ENCODE measurements at regions not wholly inside any gene's neighbourhood (a gene's known extent, or its start where the extent isn't known, plus 50 kb on each side); places are given as distances from the start of the nearest gene placed in this dataset.

GRCh38 chr15:93823971-93824913 is 407.1 kb upstream of the MCTP2 start:
- Histone ChIP-seq H2BK15ac (ENCODE audit: low read length) (no peak overlapping the region), H4K20me1 (replicated peaks in 1 of 2; ENCODE audit: control insufficient read depth in 1 of 2, insufficient read depth in 2 of 2, low read length in 2 of 2) (no peaks in the 10 kb centered on the region), H3K79me1 (ENCODE audit: low read depth, low read length) (no peaks in the 10 kb centered on the region), H3K4me1 (replicated peaks in 1 of 4; ENCODE audit: control insufficient read depth in 3 of 4, insufficient read depth in 4 of 4, low read length in 3 of 4) (peaks cover 0 to 1% (median under 1%) of the 10 kb centered on the region in 4 experiments; a peak in 4 of 7 replicates), H3K27me3 (replicated peaks in 1 of 4; ENCODE audit: control insufficient read depth in 3 of 4, extremely low read depth in 1 of 4, insufficient read depth in 3 of 4, low read length in 3 of 4) (no peaks in the 10 kb centered on the region), H3K56ac (replicated peaks; ENCODE audit: insufficient read length, low read depth, low read length) (no peak overlapping the region), H2AFZ (ENCODE audit: low read length) (no peak overlapping the region), H3K79me2 (ENCODE audit: control insufficient read depth in 1 of 2, insufficient read depth in 2 of 2, low read length in 2 of 2) (no peaks in the 10 kb centered on the region), H3K4me2 (ENCODE audit: insufficient read depth in 1 of 2, low read depth in 2 of 2, low read length in 2 of 2) (no peak overlapping the region), H3K36me3 (ENCODE audit: control insufficient read depth in 2 of 4, insufficient read depth in 4 of 4, low read length in 3 of 4) (no peaks in the 10 kb centered on the region), H4K5ac (ENCODE audit: insufficient read length, low read depth, low read length) (no peak overlapping the region), H2BK12ac (ENCODE audit: low read depth, low read length) (no peak overlapping the region), H3K4ac (replicated peaks; ENCODE audit: insufficient read length, low read depth, low read length) (no peak overlapping the region), H2BK20ac (ENCODE audit: low read length) (no peak overlapping the region), H3K23me2 (ENCODE audit: low read depth, low read length) (no peaks in the 10 kb centered on the region), H4K8ac (ENCODE audit: extremely low read depth, insufficient read depth, low read length) (no peak overlapping the region), H3K18ac (ENCODE audit: extremely low read depth, low read length) (no peak overlapping the region), H2AK5ac (ENCODE audit: low read depth, low read length) (no peak overlapping the region), H3K27ac (ENCODE audit: low read depth, low read length) (no peak overlapping the region), H3K9ac (replicated peaks in 1 of 4; ENCODE audit: extremely low read depth in 1 of 4, low read depth in 3 of 4, low read length in 3 of 4) (no peak overlapping the region), H3K14ac (ENCODE audit: insufficient read length) (no peak overlapping the region), H2BK5ac (ENCODE audit: low read depth, low read length) (no peak overlapping the region), H2BK120ac (replicated peaks; ENCODE audit: low read depth, low read length) (no peak overlapping the region), H3K4me3 (ENCODE audit: extremely low read depth in 1 of 4, insufficient read depth in 2 of 4, low read depth in 3 of 4, low read length in 4 of 4) (no peak overlapping the region), H4K91ac (replicated peaks; ENCODE audit: insufficient read length, low read length) (no peak overlapping the region), H3K9me3 (ENCODE audit: insufficient read depth in 2 of 2, low read depth in 1 of 2, low read length in 1 of 2) (no peaks in the 10 kb centered on the region), H3K23ac (ENCODE audit: insufficient read length) (no peak overlapping the region)
- WGBS, 2 experiments (ENCODE audit: extremely low coverage in 1 of 2, insufficient coverage in 1 of 2, insufficient read length in 1 of 2, insufficient replicate concordance in 2 of 2, low coverage in 1 of 2, low lambda C conversion rate in 2 of 2, missing lambda C conversion rate in 1 of 2) = 95% methylated on average over 9 of the region's 9 CpGs; no CpG with 5 or more reads in 1 of the 2 experiments
- CTCF ChIA-PET (ENCODE audit: partially characterized antibody) = no interaction called here
- POLR2A ChIA-PET (ENCODE audit: partially characterized antibody) = no interaction called here
- DNase-seq (ENCODE audit: low read depth in 1 of 2, low spot score in 2 of 2) (no peak), FAIRE-seq (no peak)
- no peak for TF ChIP-seq SIRT6 (IDR thresholded peaks at IDR 0.05; ENCODE audit: low read length)
- no peak for TF ChIP-seq FOSL1 (IDR thresholded peaks at IDR 0.05; ENCODE audit: insufficient read depth, low read depth, low read length)
- no peak for TF ChIP-seq KDM1A (IDR thresholded peaks at IDR 0.05; ENCODE audit: borderline replicate concordance, low read length)
- TF ChIP-seq EZH2 (IDR thresholded peaks at IDR 0.05; ENCODE audit: low read depth, low read length, severe bottlenecking) = no peak
- TF ChIP-seq EP300 (IDR thresholded peaks at IDR 0.05; ENCODE audit: borderline replicate concordance in 1 of 2, low read depth in 2 of 2, low read length in 2 of 2) = no peak
- no peak for TF ChIP-seq RNF2 (IDR thresholded peaks at IDR 0.05; ENCODE audit: borderline replicate concordance, low read depth, low read length, missing control alignments, poor library complexity, severe bottlenecking)
- TF ChIP-seq BCL11A (IDR thresholded peaks at IDR 0.05; ENCODE audit: low read depth in 2 of 2, low read length in 2 of 2) = no peak
- no peak for TF ChIP-seq RBBP5 (IDR thresholded peaks at IDR 0.05; ENCODE audit: borderline replicate concordance, low read depth, low read length)
- no peak for TF ChIP-seq GABPA (IDR thresholded peaks at IDR 0.05; ENCODE audit: borderline replicate concordance, insufficient read depth, low read length)
- TF ChIP-seq SRF (IDR thresholded peaks at IDR 0.05; ENCODE audit: low read depth, low read length) = no peak
- TF ChIP-seq HDAC2 (IDR thresholded peaks at IDR 0.05; ENCODE audit: borderline replicate concordance in 1 of 2, low read depth in 2 of 2, low read length in 2 of 2) = no peak

Measured in H1 (cell line).